ENCODE measurements at regions not wholly inside any gene's neighbourhood (a gene's known extent, or its start where the extent isn't known, plus 50 kb on each side); places are given as distances from the start of the nearest gene placed in this dataset.

- DNase-seq: no peak
Observed at GRCh38 chr10:36188080-36188453, 546.0 kb upstream of the FZD8 start.

GRCh38 chr10:36187380-36188079, 545.4 kb upstream of the FZD8 start:
- no peak for DNase-seq

- DNase-seq: no peak
Observed at GRCh38 chr10:36185097-36185496, 543.0 kb upstream of the FZD8 start.

- DNase-seq: no peak
Observed at GRCh38 chr10:36183726-36184125, 541.6 kb upstream of the FZD8 start.

- DNase-seq: no peak
Observed at GRCh38 chr10:36183056-36183455, 541.0 kb upstream of the FZD8 start.

- no peak for DNase-seq
Observed at GRCh38 chr10:36182606-36183005, 540.5 kb upstream of the FZD8 start.

GRCh38 chr10:36182179-36182566, 540.1 kb upstream of the FZD8 start:
- no peak for DNase-seq

- no peak for DNase-seq
Observed at GRCh38 chr10:36181426-36182178, 539.5 kb upstream of the FZD8 start.

GRCh38 chr10:36178616-36179015, 536.5 kb upstream of the FZD8 start:
- DNase-seq: no peak

GRCh38 chr10:36177071-36177470, 535.0 kb upstream of the FZD8 start:
- DNase-seq: no peak

GRCh38 chr10:36175954-36176353, 533.9 kb upstream of the FZD8 start:
- DNase-seq: no peak

GRCh38 chr10:36173364-36173763, 531.3 kb upstream of the FZD8 start:
- DNase-seq: no peak

GRCh38 chr10:36171953-36172940, 530.2 kb upstream of the FZD8 start:
- no peak for DNase-seq

- no peak for DNase-seq
Observed at GRCh38 chr10:36171556-36171952, 529.5 kb upstream of the FZD8 start.

- DNase-seq: no peak
Observed at GRCh38 chr10:36170943-36171501, 528.9 kb upstream of the FZD8 start.

- no peak for DNase-seq
Observed at GRCh38 chr10:36170142-36170719, 528.1 kb upstream of the FZD8 start.

GRCh38 chr10:36168777-36169176, 526.7 kb upstream of the FZD8 start:
- no peak for DNase-seq

- DNase-seq: no peak
Observed at GRCh38 chr10:36164556-36165504, 522.7 kb upstream of the FZD8 start.

GRCh38 chr10:36163827-36164226, 521.7 kb upstream of the FZD8 start:
- no peak for DNase-seq

- DNase-seq: no peak
Observed at GRCh38 chr10:36157486-36157885, 515.4 kb upstream of the FZD8 start.

- DNase-seq: no peak
Observed at GRCh38 chr10:36148207-36148606, 506.1 kb upstream of the FZD8 start.

GRCh38 chr10:36147529-36147928, 505.4 kb upstream of the FZD8 start:
- no peak for DNase-seq
